Ureter (tissue), 1 donor: ENCODE measurements at regions not wholly inside any gene's neighbourhood (a gene's known extent, or its start where the extent isn't known, plus 50 kb on each side); places are given as distances from the start of the nearest gene placed in this dataset.
A peak's percentile ranks its signal among the peaks of the same experiment; 100 is the strongest.
"Not testable (repeated sequence)": the region's sequence is repeated elsewhere in the genome, so short reads cannot be mapped to it uniquely, and the experiment has no call there.

ENCODE experiments used
- DNase-seq: peaks from one replicate; pipeline ENCODE4 v3.0.0-alpha.2; 2020; ENCODE audit warnings: low spot score
- donor health status: DM: yes; HTN: yes; CAD: no.

DNA sequence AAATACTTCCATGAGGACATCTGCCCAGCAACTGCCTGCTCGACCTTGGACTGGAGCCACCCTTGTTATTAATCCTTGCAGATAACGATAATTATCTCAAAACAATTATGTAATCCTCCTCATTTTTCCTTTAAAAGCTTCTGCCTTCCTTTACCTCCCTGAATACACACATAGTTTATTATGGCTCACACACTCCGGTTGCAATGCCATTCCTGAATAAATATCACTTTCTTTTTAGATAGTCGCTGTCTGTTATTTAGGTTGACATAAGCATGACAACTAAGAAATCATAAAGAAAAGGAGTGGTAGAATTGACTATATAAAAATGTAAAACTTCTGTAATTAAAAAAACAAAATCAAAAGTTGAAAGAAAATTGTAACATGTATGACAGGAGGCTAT, 64.8 kb downstream of the B4GALT7 start:
- DNase-seq = not testable (repeated sequence)

DNA sequence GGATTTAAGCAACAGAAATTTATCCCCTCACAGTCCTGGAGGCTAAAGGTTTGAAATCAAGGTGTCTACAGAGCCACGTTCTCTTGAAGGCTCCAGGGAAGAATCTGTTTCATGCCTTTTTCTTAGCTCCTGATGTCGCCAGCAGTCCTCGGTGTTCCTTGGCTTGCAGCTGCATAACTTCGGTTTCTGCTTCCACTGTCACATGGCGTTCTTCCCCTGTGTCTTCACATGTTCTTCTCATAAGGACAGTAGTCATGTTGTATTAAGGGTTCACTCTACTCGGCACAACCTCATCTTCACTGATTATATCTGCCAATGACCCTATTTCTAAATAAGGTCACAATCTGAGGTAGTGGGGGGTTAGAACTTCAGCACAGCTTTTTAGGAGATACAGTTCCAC, 65.2 kb downstream of the B4GALT7 start:
- DNase-seq = not testable (repeated sequence)

DNA sequence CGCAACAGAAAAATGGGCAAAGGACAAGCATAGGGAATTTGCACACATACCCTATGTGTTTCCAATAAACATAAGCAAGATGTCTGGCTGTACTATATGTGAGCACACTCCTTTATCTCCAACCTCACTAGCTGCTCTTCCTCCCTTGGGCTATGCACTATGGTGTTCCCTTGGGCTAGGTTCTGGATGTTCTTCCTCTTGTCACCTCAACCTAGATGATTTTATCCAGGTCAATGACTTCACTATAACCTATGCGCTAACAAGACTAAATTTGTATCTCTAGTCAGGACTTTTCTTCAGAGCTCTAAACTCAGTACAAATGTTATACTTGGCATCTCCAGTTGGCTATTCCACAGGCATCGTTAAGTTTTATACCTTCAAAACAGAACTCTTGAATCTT, 66.0 kb downstream of the B4GALT7 start:
- not testable (repeated sequence) for DNase-seq

GRCh38 chr5:177671035-177671754, 71.3 kb downstream of the B4GALT7 start:
- not testable (repeated sequence) for DNase-seq

- DNase-seq = peak; percentile 62
Observed at GRCh38 chr5:177671755-177672690, 72.1 kb downstream of the B4GALT7 start.
